SK-N-SH (cell line): ENCODE measurements at regions not wholly inside any gene's neighbourhood (a gene's known extent, or its start where the extent isn't known, plus 50 kb on each side); places are given as distances from the start of the nearest gene placed in this dataset.

Experiments
- CTCF ChIA-PET: fragments of 300-600, 350-600 bp; formaldehyde crosslinking; extraction: SDS; loops from one replicate; lab custom pipeline; 2021; lab: Yijun Ruan, JAX
- POLR2A ChIA-PET: fragments of 350-600 bp; sonication (Branson Sonifier 250); formaldehyde crosslinking; extraction: SDS; loops from one replicate; lab custom pipeline; 2020; ENCODE audit warnings: antibody characterized with exemption, inconsistent platforms; lab: Yijun Ruan, JAX
- DNase-seq: peaks from one replicate; pipeline ENCODE4 v3.0.0; 2012
- H2AFZ ChIP-seq: fragments of 200-600 bp; sonication (generic); 2 replicates; pipeline ENCODE4 v1.8.1; 2016; ENCODE audit warnings: antibody characterized with exemption, mild to moderate bottlenecking, low read depth
- H3F3A ChIP-seq: fragments of 200-600 bp; sonication (generic); replicated peaks from 2 replicates; pipeline ENCODE3; 2016; ENCODE audit warnings: antibody characterized with exemption, mild to moderate bottlenecking; ENCODE audit not compliant: insufficient read depth
- H3K27ac ChIP-seq, 2 experiments: fragments of 200-500 bp in 1 of 2; fragments of 200-600 bp in 1 of 2; sonication (Bioruptor generic) in 1 of 2; sonication (generic), shearing (Covaris generic) in 1 of 2; 2 replicates each; pipeline versions ENCODE4 v1.5.1 to v1.6.1; 2014 to 2016; ENCODE audit warnings: low read depth in 2 of 2, inconsistent platforms in 1 of 2, low read length in 1 of 2, mild to moderate bottlenecking in 1 of 2, mixed read lengths in 1 of 2
- H3K27me3 ChIP-seq: fragments of 200-600 bp; sonication (generic), shearing (Covaris generic); 2 replicates; pipeline ENCODE4 v1.6.1; 2016; ENCODE audit warnings: mixed run types; ENCODE audit not compliant: insufficient read depth
- H3K36me3 ChIP-seq, 2 experiments: fragments of 200-500 bp in 1 of 2; fragments of 200-600 bp in 1 of 2; sonication (Bioruptor generic) in 1 of 2; sonication (generic) in 1 of 2; replicated peaks in 1 of 2; 2 replicates each; pipeline versions ENCODE3 to v1.5.1; 2014 to 2016; ENCODE audit warnings: low read length in 1 of 2, mild to moderate bottlenecking in 1 of 2; ENCODE audit not compliant: insufficient read depth in 2 of 2, control insufficient read depth in 1 of 2
- H3K4me1 ChIP-seq, 2 experiments: fragments of 200-500 bp in 1 of 2; fragments of 200-600 bp in 1 of 2; sonication (Bioruptor generic) in 1 of 2; sonication (generic), shearing (Covaris generic) in 1 of 2; 2 replicates each; pipeline versions ENCODE4 v1.5.1 to v1.6.1; 2014 to 2016; ENCODE audit warnings: low read depth in 1 of 2, low read length in 1 of 2, mixed run types in 1 of 2; ENCODE audit not compliant: insufficient read depth in 2 of 2, control insufficient read depth in 1 of 2
- H3K4me2 ChIP-seq: fragments of 200-600 bp; sonication (generic), shearing (Covaris generic); 2 replicates; pipeline ENCODE4 v1.6.1; 2017; ENCODE audit warnings: mixed run types
- H3K4me3 ChIP-seq, 2 experiments: fragments of 200-500 bp in 1 of 2; fragments of 200-600 bp in 1 of 2; sonication (Bioruptor generic) in 1 of 2; sonication (generic), shearing (Covaris generic) in 1 of 2; 2 replicates each; pipeline versions ENCODE4 v1.5.1 to v1.8.1; 2014 to 2016; ENCODE audit warnings: low read depth in 2 of 2, inconsistent platforms in 1 of 2, low read length in 1 of 2, mild to moderate bottlenecking in 1 of 2, mixed read lengths in 1 of 2, moderate library complexity in 1 of 2
- H3K79me2 ChIP-seq: fragments of 200-600 bp; sonication (generic); 2 replicates; pipeline ENCODE4 v1.8.1; 2017; ENCODE audit warnings: mild to moderate bottlenecking; ENCODE audit not compliant: insufficient read depth
- H3K9ac ChIP-seq: fragments of 200-600 bp; sonication (generic); 2 replicates; pipeline ENCODE4 v1.6.1; 2017; ENCODE audit warnings: mixed run types
- H3K9me2 ChIP-seq: fragments of 200-600 bp; sonication (generic); 2 replicates; pipeline ENCODE4 v1.6.1; 2017; ENCODE audit warnings: mixed run types
- H3K9me3 ChIP-seq: fragments of 200-600 bp; sonication (generic); 2 replicates; pipeline ENCODE4 v1.6.1; 2017; ENCODE audit warnings: mixed run types, mild to moderate bottlenecking, moderate library complexity
- H4K20me1 ChIP-seq: fragments of 200-600 bp; sonication (generic); 2 replicates; pipeline ENCODE4 v1.6.1; 2017; ENCODE audit warnings: mild to moderate bottlenecking, mixed run types; ENCODE audit not compliant: insufficient read depth
- CHD2 ChIP-seq: fragments of 150-350 bp; IDR thresholded peaks from 2 replicates; pipeline ENCODE4 v1.6.1; 2018; ENCODE audit warnings: low read length; ENCODE audit not compliant: partially characterized antibody
- ELF1 ChIP-seq: IDR thresholded peaks from 2 replicates; pipeline ENCODE4 v1.4.0; 2012
- EP300 ChIP-seq, 2 experiments: IDR thresholded peaks; 2 replicates each; pipeline versions ENCODE4 v1.4.0 to v1.6.1; 2012; ENCODE audit warnings: borderline replicate concordance in 1 of 2, low read depth in 1 of 2, low read length in 1 of 2
- EZH2phosphoT487 ChIP-seq: fragments of 200-600 bp; sonication (generic); IDR thresholded peaks from 2 replicates; pipeline ENCODE4 v1.6.1; 2017; ENCODE audit warnings: low read depth, mixed run types, mild to moderate bottlenecking, antibody characterized with exemption, moderate library complexity, borderline replicate concordance
- GABPA ChIP-seq: IDR thresholded peaks from 2 replicates; pipeline ENCODE4 v1.4.0; 2012; ENCODE audit warnings: low read depth, mild to moderate bottlenecking
- GATA2 ChIP-seq: sonication (generic); formaldehyde crosslinking; IDR thresholded peaks from 2 replicates; pipeline ENCODE4 v1.5.0; 2020; ENCODE audit warnings: mild to moderate bottlenecking, missing genetic modification reagents
- MEF2A ChIP-seq: IDR thresholded peaks from 2 replicates; pipeline ENCODE4 v1.4.0; 2012; ENCODE audit warnings: low read depth, borderline replicate concordance
- MXI1 ChIP-seq: IDR thresholded peaks from 2 replicates; pipeline ENCODE4 v1.6.1; 2012; ENCODE audit warnings: mild to moderate bottlenecking, low read depth, low read length, improper control_type of control experiment
- NFIC ChIP-seq: IDR thresholded peaks from 2 replicates; pipeline ENCODE4 v1.4.0; 2012; ENCODE audit warnings: borderline replicate concordance
- NRF1 ChIP-seq: IDR thresholded peaks from 2 replicates; pipeline ENCODE4 v1.6.1; 2012; ENCODE audit warnings: low read depth, mild to moderate bottlenecking, low read length
- POLR2AphosphoS5 ChIP-seq: IDR thresholded peaks from 2 replicates; pipeline ENCODE4 v1.6.1; 2012; ENCODE audit warnings: low read depth, low read length
- RAD21 ChIP-seq: IDR thresholded peaks from 2 replicates; pipeline ENCODE4 v1.6.1; 2012; ENCODE audit warnings: mild to moderate bottlenecking, low read length
- RFX5 ChIP-seq: IDR thresholded peaks from 2 replicates; pipeline ENCODE4 v1.6.1; 2012; ENCODE audit warnings: mild to moderate bottlenecking, improper control_type of control experiment, low read length
- RXRA ChIP-seq: IDR thresholded peaks from 2 replicates; pipeline ENCODE4 v1.4.0; 2012; ENCODE audit warnings: low read depth, mild to moderate bottlenecking, borderline replicate concordance
- TCF12 ChIP-seq: IDR thresholded peaks from 2 replicates; pipeline ENCODE4 v1.4.0; 2012
- TEAD4 ChIP-seq: IDR thresholded peaks from 2 replicates; pipeline ENCODE4 v1.4.0; 2012; ENCODE audit warnings: mild to moderate bottlenecking, borderline replicate concordance; ENCODE audit not compliant: insufficient read depth
- YY1 ChIP-seq: IDR thresholded peaks from 2 replicates; pipeline ENCODE4 v1.4.0; 2012; ENCODE audit warnings: low read depth, mild to moderate bottlenecking
- WGBS: methylation state at CpG from one replicate; pipeline ENCODE4 v1.1.6; 2017; ENCODE audit warnings: low lambda C conversion rate; 5-methylcytosine and 5-hydroxymethylcytosine counted together
- TF ChIP-seq, protein P1 (sequence below): IDR thresholded peaks from 2 replicates; pipeline ENCODE4 v1.6.1; 2012; ENCODE audit warnings: mild to moderate bottlenecking, low read depth, low read length, moderate library complexity
- TF ChIP-seq, protein P2 (sequence below): IDR thresholded peaks from 2 replicates; pipeline ENCODE4 v1.4.0; 2012; ENCODE audit warnings: low read depth
- TF ChIP-seq, protein P3 (sequence below): IDR thresholded peaks from 2 replicates; pipeline ENCODE4; 2012
- TF ChIP-seq, protein P4 (sequence below): fragments of 200-600 bp; sonication (generic); IDR thresholded peaks from 2 replicates; pipeline ENCODE4 v1.6.1; 2017; ENCODE audit warnings: antibody characterized with exemption, mild to moderate bottlenecking, moderate library complexity

DNA sequence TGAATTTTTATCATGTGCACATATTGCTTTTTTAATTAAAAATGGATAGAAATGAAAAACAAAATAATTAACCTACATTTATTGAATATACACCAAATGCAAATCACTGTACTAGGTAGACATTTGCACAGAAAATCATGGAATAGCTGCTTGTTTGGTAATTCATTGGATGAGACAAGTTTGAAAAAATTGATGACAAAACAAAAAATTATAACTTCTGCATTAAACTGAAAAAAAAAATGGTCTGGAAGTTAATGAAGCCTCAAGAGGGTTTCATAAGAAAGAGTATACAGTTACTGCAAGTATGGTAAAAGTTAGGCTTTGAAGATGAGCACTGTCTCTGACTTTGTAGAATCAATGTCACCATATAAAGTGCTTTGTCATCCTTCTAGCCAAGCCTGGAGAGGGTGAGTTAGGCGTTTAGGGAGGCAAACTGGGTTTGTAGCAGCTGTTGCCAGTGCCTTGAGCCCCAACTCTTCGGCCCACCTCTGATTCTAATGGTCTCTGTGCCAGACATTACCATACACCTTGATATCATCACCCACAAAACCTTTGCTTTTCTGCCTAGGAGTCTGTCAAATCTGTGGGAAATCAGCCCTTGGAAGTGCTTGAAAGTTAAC, 291.1 kb upstream of the CLEC14A start:
- Histone ChIP-seq H3K79me2 (no peaks in the 10 kb centered on the region), H3K27me3 (no peaks in the 10 kb centered on the region), H2AFZ (no peak overlapping the region), H3K9me3 (no peaks in the 10 kb centered on the region), H3K4me3 (no peak overlapping the region), H3K27ac (no peak overlapping the region), H3K9me2 (no peaks in the 10 kb centered on the region), H3F3A (no peaks in the 10 kb centered on the region), H3K4me1 (no peaks in the 10 kb centered on the region; a peak in 1 of 4 replicates), H3K36me3 (no peaks in the 10 kb centered on the region), H3K9ac (no peak overlapping the region), H3K4me2 (no peak overlapping the region), H4K20me1 (no peaks in the 10 kb centered on the region)
- ChIA-PET POLR2A (no interaction called here), CTCF (no interaction called here)
- DNase-seq, result no peak
- 8% methylated on average over 2 of the region's 2 CpGs for WGBS
- TF ChIP-seq CHD2, result no peak
- TF ChIP-seq NRF1, result no peak
- no peak for TF ChIP-seq TCF12
- no peak for TF ChIP-seq GATA2 (CRISPR knock-in tag)
- TF ChIP-seq TEAD4, result no peak
- no peak for TF ChIP-seq EP300 (IDR thresholded peaks at IDR 0.05; ENCODE audit: borderline replicate concordance in 1 of 2, low read depth in 1 of 2, low read length in 1 of 2)
- TF ChIP-seq RFX5, result no peak
- TF ChIP-seq NFIC, result no peak
- TF ChIP-seq, protein P1, sequence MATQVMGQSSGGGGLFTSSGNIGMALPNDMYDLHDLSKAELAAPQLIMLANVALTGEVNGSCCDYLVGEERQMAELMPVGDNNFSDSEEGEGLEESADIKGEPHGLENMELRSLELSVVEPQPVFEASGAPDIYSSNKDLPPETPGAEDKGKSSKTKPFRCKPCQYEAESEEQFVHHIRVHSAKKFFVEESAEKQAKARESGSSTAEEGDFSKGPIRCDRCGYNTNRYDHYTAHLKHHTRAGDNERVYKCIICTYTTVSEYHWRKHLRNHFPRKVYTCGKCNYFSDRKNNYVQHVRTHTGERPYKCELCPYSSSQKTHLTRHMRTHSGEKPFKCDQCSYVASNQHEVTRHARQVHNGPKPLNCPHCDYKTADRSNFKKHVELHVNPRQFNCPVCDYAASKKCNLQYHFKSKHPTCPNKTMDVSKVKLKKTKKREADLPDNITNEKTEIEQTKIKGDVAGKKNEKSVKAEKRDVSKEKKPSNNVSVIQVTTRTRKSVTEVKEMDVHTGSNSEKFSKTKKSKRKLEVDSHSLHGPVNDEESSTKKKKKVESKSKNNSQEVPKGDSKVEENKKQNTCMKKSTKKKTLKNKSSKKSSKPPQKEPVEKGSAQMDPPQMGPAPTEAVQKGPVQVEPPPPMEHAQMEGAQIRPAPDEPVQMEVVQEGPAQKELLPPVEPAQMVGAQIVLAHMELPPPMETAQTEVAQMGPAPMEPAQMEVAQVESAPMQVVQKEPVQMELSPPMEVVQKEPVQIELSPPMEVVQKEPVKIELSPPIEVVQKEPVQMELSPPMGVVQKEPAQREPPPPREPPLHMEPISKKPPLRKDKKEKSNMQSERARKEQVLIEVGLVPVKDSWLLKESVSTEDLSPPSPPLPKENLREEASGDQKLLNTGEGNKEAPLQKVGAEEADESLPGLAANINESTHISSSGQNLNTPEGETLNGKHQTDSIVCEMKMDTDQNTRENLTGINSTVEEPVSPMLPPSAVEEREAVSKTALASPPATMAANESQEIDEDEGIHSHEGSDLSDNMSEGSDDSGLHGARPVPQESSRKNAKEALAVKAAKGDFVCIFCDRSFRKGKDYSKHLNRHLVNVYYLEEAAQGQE, result no peak
- TF ChIP-seq GABPA, result no peak
- TF ChIP-seq YY1, result no peak
- TF ChIP-seq RXRA, result no peak
- no peak for TF ChIP-seq MEF2A
- TF ChIP-seq ELF1, result no peak
- TF ChIP-seq RAD21, result no peak
- no peak for TF ChIP-seq EZH2phosphoT487

DNA sequence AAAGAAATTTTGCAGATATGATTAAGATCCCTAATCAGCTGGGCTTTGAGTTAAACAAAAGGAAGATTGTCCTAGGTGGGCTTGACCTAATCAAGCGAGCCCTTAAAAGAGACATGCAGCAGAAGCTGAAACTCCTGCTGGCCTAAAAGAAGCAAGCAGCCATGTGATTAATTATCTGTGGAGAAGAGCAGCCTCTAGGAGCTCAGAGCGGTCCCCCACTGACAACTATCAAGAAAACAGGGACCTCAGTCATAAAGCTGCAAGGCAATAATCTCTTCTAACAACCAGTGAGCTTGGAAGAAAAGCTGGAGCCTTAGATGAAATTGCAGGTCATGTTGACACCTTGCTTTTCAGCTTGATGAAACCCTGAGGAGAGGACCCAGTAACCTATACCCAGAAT, 288.9 kb upstream of the CLEC14A start:
- no peak overlapping the region for H3K4me2 ChIP-seq
- no peaks in the 10 kb centered on the region for H3K79me2 ChIP-seq
- H3K36me3 ChIP-seq, result no peaks in the 10 kb centered on the region
- 13% methylated on average over 2 of the region's 2 CpGs for WGBS
- TF ChIP-seq RAD21, result no peak
- TF ChIP-seq, protein P2, sequence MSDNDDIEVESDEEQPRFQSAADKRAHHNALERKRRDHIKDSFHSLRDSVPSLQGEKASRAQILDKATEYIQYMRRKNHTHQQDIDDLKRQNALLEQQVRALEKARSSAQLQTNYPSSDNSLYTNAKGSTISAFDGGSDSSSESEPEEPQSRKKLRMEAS, result no peak
- no peak for TF ChIP-seq NRF1
- TF ChIP-seq, protein P3, sequence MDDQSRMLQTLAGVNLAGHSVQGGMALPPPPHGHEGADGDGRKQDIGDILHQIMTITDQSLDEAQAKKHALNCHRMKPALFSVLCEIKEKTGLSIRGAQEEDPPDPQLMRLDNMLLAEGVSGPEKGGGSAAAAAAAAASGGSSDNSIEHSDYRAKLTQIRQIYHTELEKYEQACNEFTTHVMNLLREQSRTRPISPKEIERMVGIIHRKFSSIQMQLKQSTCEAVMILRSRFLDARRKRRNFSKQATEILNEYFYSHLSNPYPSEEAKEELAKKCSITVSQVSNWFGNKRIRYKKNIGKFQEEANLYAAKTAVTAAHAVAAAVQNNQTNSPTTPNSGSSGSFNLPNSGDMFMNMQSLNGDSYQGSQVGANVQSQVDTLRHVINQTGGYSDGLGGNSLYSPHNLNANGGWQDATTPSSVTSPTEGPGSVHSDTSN, result no peak
- TF ChIP-seq, protein P4, sequence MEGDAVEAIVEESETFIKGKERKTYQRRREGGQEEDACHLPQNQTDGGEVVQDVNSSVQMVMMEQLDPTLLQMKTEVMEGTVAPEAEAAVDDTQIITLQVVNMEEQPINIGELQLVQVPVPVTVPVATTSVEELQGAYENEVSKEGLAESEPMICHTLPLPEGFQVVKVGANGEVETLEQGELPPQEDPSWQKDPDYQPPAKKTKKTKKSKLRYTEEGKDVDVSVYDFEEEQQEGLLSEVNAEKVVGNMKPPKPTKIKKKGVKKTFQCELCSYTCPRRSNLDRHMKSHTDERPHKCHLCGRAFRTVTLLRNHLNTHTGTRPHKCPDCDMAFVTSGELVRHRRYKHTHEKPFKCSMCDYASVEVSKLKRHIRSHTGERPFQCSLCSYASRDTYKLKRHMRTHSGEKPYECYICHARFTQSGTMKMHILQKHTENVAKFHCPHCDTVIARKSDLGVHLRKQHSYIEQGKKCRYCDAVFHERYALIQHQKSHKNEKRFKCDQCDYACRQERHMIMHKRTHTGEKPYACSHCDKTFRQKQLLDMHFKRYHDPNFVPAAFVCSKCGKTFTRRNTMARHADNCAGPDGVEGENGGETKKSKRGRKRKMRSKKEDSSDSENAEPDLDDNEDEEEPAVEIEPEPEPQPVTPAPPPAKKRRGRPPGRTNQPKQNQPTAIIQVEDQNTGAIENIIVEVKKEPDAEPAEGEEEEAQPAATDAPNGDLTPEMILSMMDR, result no peak
- TF ChIP-seq MXI1, result no peak
- TF ChIP-seq GATA2 (CRISPR knock-in tag), result no peak
- TF ChIP-seq POLR2AphosphoS5, result no peak
- no peaks in the 10 kb centered on the region for H4K20me1 ChIP-seq
- no peak overlapping the region for H3K9ac ChIP-seq
- H3K4me3 ChIP-seq, result no peak overlapping the region
- ChIA-PET CTCF (no interaction called here), POLR2A (no interaction called here)
- no peaks in the 10 kb centered on the region for H3K9me3 ChIP-seq
- no peak for DNase-seq
- no peak overlapping the region for H2AFZ ChIP-seq
- no peaks in the 10 kb centered on the region; a peak in 1 of 4 replicates for H3K4me1 ChIP-seq
- no peaks in the 10 kb centered on the region for H3K9me2 ChIP-seq
- no peak overlapping the region for H3K27ac ChIP-seq
- H3F3A ChIP-seq, result no peaks in the 10 kb centered on the region
- no peaks in the 10 kb centered on the region for H3K27me3 ChIP-seq
